H9 (cell line): ENCODE measurements at regions not wholly inside any gene's neighbourhood (a gene's known extent, or its start where the extent isn't known, plus 50 kb on each side); places are given as distances from the start of the nearest gene placed in this dataset.

Experiments used
- DNase-seq: peaks from one replicate; pipeline ENCODE4 v3.0.0-alpha.2; 2017
- H2AFZ ChIP-seq: one replicate; pipeline ENCODE4 v1.6.1; 2013; ENCODE audit warnings: mild to moderate bottlenecking, low read length, control low read depth, moderate library complexity
- H2AK5ac ChIP-seq: 2 replicates; pipeline ENCODE4 v1.6.1; 2013; ENCODE audit warnings: low read length, control low read depth, mixed read lengths; ENCODE audit not compliant: insufficient read length
- H2BK120ac ChIP-seq: one replicate; pipeline ENCODE4 v1.6.1; 2013; ENCODE audit warnings: low read depth, mild to moderate bottlenecking, low read length, control low read depth, inconsistent platforms; ENCODE audit not compliant: poor library complexity, severe bottlenecking
- H2BK12ac ChIP-seq: 2 replicates; pipeline ENCODE4 v1.6.1; 2013; ENCODE audit warnings: low read length, control low read depth, mixed read lengths, low read depth; ENCODE audit not compliant: insufficient read length
- H2BK15ac ChIP-seq: 2 replicates; pipeline ENCODE4 v1.6.1; 2013; ENCODE audit warnings: low read depth, low read length, control low read depth
- H2BK20ac ChIP-seq: one replicate; pipeline ENCODE4 v1.6.1; 2013; ENCODE audit warnings: low read depth, mild to moderate bottlenecking, low read length, control low read depth, inconsistent platforms; ENCODE audit not compliant: poor library complexity, severe bottlenecking
- H2BK5ac ChIP-seq: 2 replicates; pipeline ENCODE4 v1.6.1; 2013; ENCODE audit warnings: low read length, control low read depth, mixed read lengths; ENCODE audit not compliant: insufficient read length
- H3K14ac ChIP-seq: 2 replicates; pipeline ENCODE4 v1.6.1; 2013; ENCODE audit warnings: low read length, control low read depth; ENCODE audit not compliant: insufficient read depth
- H3K18ac ChIP-seq: 2 replicates; pipeline ENCODE4 v1.6.1; 2013; ENCODE audit warnings: low read depth, mild to moderate bottlenecking, mixed read lengths, low read length, control low read depth; ENCODE audit not compliant: insufficient read length
- H3K23ac ChIP-seq: 2 replicates; pipeline ENCODE4 v1.6.1; 2013; ENCODE audit warnings: low read length, control low read depth, mixed read lengths, low read depth; ENCODE audit not compliant: insufficient read length
- H3K23me2 ChIP-seq: 2 replicates; pipeline ENCODE4 v1.6.1; 2013; ENCODE audit warnings: low read depth, mild to moderate bottlenecking, mixed read lengths, low read length, control low read depth; ENCODE audit not compliant: insufficient read length, poor library complexity, severe bottlenecking
- H3K27ac ChIP-seq: 2 replicates; pipeline ENCODE4 v1.5.1; 2013; ENCODE audit warnings: low read length, control low read depth, mixed read lengths, low read depth; ENCODE audit not compliant: insufficient read length
- H3K27me3 ChIP-seq: 2 replicates; pipeline ENCODE4 v1.6.1; 2013; ENCODE audit warnings: low read length, control low read depth, inconsistent platforms; ENCODE audit not compliant: insufficient read depth
- H3K4ac ChIP-seq: 2 replicates; pipeline ENCODE4 v1.6.1; 2013; ENCODE audit warnings: low read depth, mild to moderate bottlenecking, control low read depth, inconsistent platforms, low read length, moderate library complexity
- H3K4me1 ChIP-seq: 2 replicates; pipeline ENCODE4 v1.6.1; 2013; ENCODE audit warnings: low read length, control low read depth, inconsistent platforms; ENCODE audit not compliant: insufficient read depth
- H3K4me2 ChIP-seq: 2 replicates; pipeline ENCODE4 v1.6.1; 2013; ENCODE audit warnings: low read length, control low read depth, mixed read lengths; ENCODE audit not compliant: insufficient read length, insufficient read depth
- H3K56ac ChIP-seq: 2 replicates; pipeline ENCODE4 v1.6.1; 2013; ENCODE audit warnings: low read depth, mild to moderate bottlenecking, mixed read lengths, low read length, control low read depth; ENCODE audit not compliant: insufficient read length
- H3K79me1 ChIP-seq: 2 replicates; pipeline ENCODE4 v1.6.1; 2013; ENCODE audit warnings: low read depth, mild to moderate bottlenecking, moderate library complexity, low read length, control low read depth, inconsistent platforms; ENCODE audit not compliant: insufficient read depth, poor library complexity, severe bottlenecking
- H3K79me2 ChIP-seq: 2 replicates; pipeline ENCODE4 v1.6.1; 2013; ENCODE audit warnings: low read length, control low read depth, inconsistent platforms; ENCODE audit not compliant: insufficient read depth
- H3K9ac ChIP-seq: 2 replicates; pipeline ENCODE4 v1.6.1; 2013; ENCODE audit warnings: low read length, control low read depth, mixed read lengths; ENCODE audit not compliant: insufficient read length; ENCODE audit errors: extremely low read depth
- H3K9me3 ChIP-seq: one replicate; pipeline ENCODE4 v1.6.1; 2013; ENCODE audit warnings: low read depth, low read length, inconsistent platforms; ENCODE audit not compliant: control insufficient read depth
- H3T11ph ChIP-seq: one replicate; pipeline ENCODE4 v1.6.1; 2013; ENCODE audit warnings: mild to moderate bottlenecking, low read length, control low read depth, inconsistent platforms
- H4K20me1 ChIP-seq: one replicate; pipeline ENCODE4 v1.6.1; 2013; ENCODE audit not compliant: control insufficient read depth, insufficient read length, insufficient read depth
- H4K5ac ChIP-seq: 2 replicates; pipeline ENCODE4 v1.6.1; 2013; ENCODE audit warnings: low read depth, mild to moderate bottlenecking, mixed read lengths, low read length, control low read depth; ENCODE audit not compliant: insufficient read length
- H4K8ac ChIP-seq: replicated peaks from 2 replicates; pipeline ENCODE4 v1.6.1; 2013; ENCODE audit warnings: low read length, control low read depth, mixed read lengths, low read depth; ENCODE audit not compliant: insufficient read length
- H4K91ac ChIP-seq: 2 replicates; pipeline ENCODE4 v1.6.1; 2013; ENCODE audit warnings: low read depth, mild to moderate bottlenecking, moderate library complexity, mixed read lengths, low read length, control low read depth; ENCODE audit not compliant: insufficient read length
- H3K27ac Mint-ChIP-seq, 3 experiments: 2 replicates in 2 of 3; 3 replicates in 1 of 3; pipeline ENCODE4 v1.8.0; 2020 to 2021; ENCODE audit warnings: mixed read lengths in 3 of 3, mild to moderate bottlenecking in 1 of 3, moderate library complexity in 1 of 3
- H3K27me3 Mint-ChIP-seq: 2 replicates; pipeline ENCODE4 v1.8.0; 2021; ENCODE audit warnings: low read depth, mild to moderate bottlenecking, moderate library complexity, mixed read lengths
- H3K36me3 Mint-ChIP-seq, 3 experiments: 2 replicates in 2 of 3; 3 replicates in 1 of 3; pipeline ENCODE4 v1.8.0; 2020 to 2021; ENCODE audit warnings: low read depth in 3 of 3, mixed read lengths in 3 of 3; ENCODE audit not compliant: insufficient read depth in 1 of 3
- H3K4me1 Mint-ChIP-seq, 2 experiments: 2 replicates each; pipeline ENCODE4 v1.8.0; 2020; ENCODE audit warnings: mixed read lengths in 2 of 2
- H3K4me3 Mint-ChIP-seq, 2 experiments: 2 replicates in 1 of 2; 3 replicates in 1 of 2; pipeline ENCODE4 v1.8.0; 2020 to 2021; ENCODE audit warnings: mild to moderate bottlenecking in 2 of 2, mixed read lengths in 2 of 2, moderate library complexity in 1 of 2
- H3K9me3 Mint-ChIP-seq, 2 experiments: 2 replicates in 1 of 2; 3 replicates in 1 of 2; pipeline ENCODE4 v1.8.0; 2020; ENCODE audit warnings: mild to moderate bottlenecking in 2 of 2, mixed read lengths in 2 of 2, moderate library complexity in 1 of 2
- WGBS: extraction: QIAGEN DNeasy Blood & Tissue Kit; methylation state at CpG from one replicate; pipeline ENCODE4 v1.1.7; 2013; ENCODE audit warnings: missing lambda C conversion rate, low lambda C conversion rate, mixed read lengths; ENCODE audit not compliant: insufficient read length; ENCODE audit errors: extremely low coverage; 5-methylcytosine and 5-hydroxymethylcytosine counted together
- TF ChIP-seq, protein P1 (sequence below): fragments of 200-600 bp; sonication (generic); conservative IDR thresholded peaks from 3 replicates; pipeline ENCODE4 v1.8.0; 2021; ENCODE audit warnings: antibody characterized with exemption, mild to moderate bottlenecking

DNA sequence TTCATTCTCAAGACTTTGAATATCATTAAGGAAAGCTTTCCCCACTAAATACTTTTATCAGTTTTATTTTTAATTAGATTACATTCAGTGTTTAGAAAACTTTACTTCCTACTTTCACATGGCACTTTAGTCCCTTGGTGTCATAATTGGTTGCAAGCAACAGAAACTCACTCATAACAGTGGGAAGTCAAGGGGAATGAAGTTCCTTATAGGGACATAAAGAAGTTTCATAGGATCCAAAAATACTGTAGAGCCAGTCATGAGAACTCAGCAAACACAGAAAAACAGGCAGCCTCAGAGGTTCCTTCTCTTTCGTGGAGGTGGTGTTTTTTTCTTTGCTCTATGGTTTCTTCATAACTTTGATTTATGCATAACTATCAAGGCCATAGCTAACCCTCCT is 809.0 kb downstream of the BCL11A start:
- H2AFZ ChIP-seq, result no peak overlapping the region
- no peak overlapping the region for H2BK12ac ChIP-seq
- H2AK5ac ChIP-seq, result no peak overlapping the region
- H3K56ac ChIP-seq, result no peak overlapping the region
- no peak overlapping the region for H3K27ac ChIP-seq
- no peaks in the 10 kb centered on the region for H3K79me1 ChIP-seq
- H3K27me3 Mint-ChIP-seq, result no peaks in the 10 kb centered on the region
- H3K9me3 Mint-ChIP-seq, result no peaks in the 10 kb centered on the region
- H4K8ac ChIP-seq, result no peak overlapping the region
- WGBS, result no CpG with 5 or more reads among the region's 1 CpG
- H3K23me2 ChIP-seq, result no peaks in the 10 kb centered on the region
- H3K4ac ChIP-seq, result no peak overlapping the region
- H3K4me1 ChIP-seq, result no peaks in the 10 kb centered on the region
- H3K27ac Mint-ChIP-seq, result no peak overlapping the region
- no peaks in the 10 kb centered on the region for H3K9me3 ChIP-seq
- H3K4me1 Mint-ChIP-seq, result no peaks in the 10 kb centered on the region
- no peak overlapping the region for H3K4me2 ChIP-seq
- H3K23ac ChIP-seq, result no peak overlapping the region
- no peak overlapping the region for H4K91ac ChIP-seq
- no peak overlapping the region for H2BK120ac ChIP-seq
- H4K20me1 ChIP-seq, result no peaks in the 10 kb centered on the region
- H3K36me3 Mint-ChIP-seq, result no peaks in the 10 kb centered on the region
- H3K27me3 ChIP-seq, result no peaks in the 10 kb centered on the region
- no peak overlapping the region for H2BK20ac ChIP-seq
- no peak overlapping the region for H3K9ac ChIP-seq
- H3K4me3 Mint-ChIP-seq, result no peak overlapping the region
- H3K18ac ChIP-seq, result no peak overlapping the region
- no peak overlapping the region for H3K14ac ChIP-seq
- H2BK15ac ChIP-seq, result no peak overlapping the region
- no peak overlapping the region for H3T11ph ChIP-seq
- no peak overlapping the region for H4K5ac ChIP-seq
- no peak for DNase-seq
- H2BK5ac ChIP-seq, result no peak overlapping the region
- TF ChIP-seq, protein P1, sequence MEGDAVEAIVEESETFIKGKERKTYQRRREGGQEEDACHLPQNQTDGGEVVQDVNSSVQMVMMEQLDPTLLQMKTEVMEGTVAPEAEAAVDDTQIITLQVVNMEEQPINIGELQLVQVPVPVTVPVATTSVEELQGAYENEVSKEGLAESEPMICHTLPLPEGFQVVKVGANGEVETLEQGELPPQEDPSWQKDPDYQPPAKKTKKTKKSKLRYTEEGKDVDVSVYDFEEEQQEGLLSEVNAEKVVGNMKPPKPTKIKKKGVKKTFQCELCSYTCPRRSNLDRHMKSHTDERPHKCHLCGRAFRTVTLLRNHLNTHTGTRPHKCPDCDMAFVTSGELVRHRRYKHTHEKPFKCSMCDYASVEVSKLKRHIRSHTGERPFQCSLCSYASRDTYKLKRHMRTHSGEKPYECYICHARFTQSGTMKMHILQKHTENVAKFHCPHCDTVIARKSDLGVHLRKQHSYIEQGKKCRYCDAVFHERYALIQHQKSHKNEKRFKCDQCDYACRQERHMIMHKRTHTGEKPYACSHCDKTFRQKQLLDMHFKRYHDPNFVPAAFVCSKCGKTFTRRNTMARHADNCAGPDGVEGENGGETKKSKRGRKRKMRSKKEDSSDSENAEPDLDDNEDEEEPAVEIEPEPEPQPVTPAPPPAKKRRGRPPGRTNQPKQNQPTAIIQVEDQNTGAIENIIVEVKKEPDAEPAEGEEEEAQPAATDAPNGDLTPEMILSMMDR, result no peak
- no peaks in the 10 kb centered on the region for H3K79me2 ChIP-seq
